ENCODE measurements at regions not wholly inside any gene's neighbourhood (a gene's known extent, or its start where the extent isn't known, plus 50 kb on each side); places are given as distances from the start of the nearest gene placed in this dataset.

DNA sequence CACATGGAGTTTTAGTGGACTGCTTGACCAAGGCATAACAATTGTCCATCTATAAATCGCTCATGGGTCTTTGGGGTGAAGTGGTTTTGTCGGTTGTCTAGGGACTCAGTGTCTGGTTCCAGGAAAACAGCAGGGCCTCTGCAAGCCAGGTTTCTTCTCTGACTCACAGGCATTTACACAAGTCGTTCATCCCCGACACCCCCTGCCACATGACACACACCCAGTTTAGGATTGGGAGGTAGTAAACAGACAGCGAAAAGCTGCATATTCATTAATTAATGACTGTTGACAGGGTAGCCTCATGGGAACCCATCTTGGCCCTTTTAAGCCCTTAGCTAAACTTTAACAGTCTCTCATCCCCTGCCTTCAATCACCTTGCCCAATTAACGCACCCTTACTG, 194.8 kb upstream of the ACVR2A start:
- Mint-ChIP-seq H3K4me3 (ENCODE audit: unreplicated experiment) (no peak overlapping the region), H3K9me3 (ENCODE audit: unreplicated experiment) (no peaks in the 10 kb centered on the region), H3K27me3 (ENCODE audit: insufficient read depth, unreplicated experiment) (no peaks in the 10 kb centered on the region), H3K36me3 (ENCODE audit: insufficient read depth, unreplicated experiment) (no peaks in the 10 kb centered on the region), H3K4me1 (ENCODE audit: insufficient read depth, unreplicated experiment) (peaks cover 8% of the 10 kb centered on the region), H3K27ac (ENCODE audit: low read depth, unreplicated experiment) (no peak overlapping the region)
- TF ChIP-seq, protein P1, sequence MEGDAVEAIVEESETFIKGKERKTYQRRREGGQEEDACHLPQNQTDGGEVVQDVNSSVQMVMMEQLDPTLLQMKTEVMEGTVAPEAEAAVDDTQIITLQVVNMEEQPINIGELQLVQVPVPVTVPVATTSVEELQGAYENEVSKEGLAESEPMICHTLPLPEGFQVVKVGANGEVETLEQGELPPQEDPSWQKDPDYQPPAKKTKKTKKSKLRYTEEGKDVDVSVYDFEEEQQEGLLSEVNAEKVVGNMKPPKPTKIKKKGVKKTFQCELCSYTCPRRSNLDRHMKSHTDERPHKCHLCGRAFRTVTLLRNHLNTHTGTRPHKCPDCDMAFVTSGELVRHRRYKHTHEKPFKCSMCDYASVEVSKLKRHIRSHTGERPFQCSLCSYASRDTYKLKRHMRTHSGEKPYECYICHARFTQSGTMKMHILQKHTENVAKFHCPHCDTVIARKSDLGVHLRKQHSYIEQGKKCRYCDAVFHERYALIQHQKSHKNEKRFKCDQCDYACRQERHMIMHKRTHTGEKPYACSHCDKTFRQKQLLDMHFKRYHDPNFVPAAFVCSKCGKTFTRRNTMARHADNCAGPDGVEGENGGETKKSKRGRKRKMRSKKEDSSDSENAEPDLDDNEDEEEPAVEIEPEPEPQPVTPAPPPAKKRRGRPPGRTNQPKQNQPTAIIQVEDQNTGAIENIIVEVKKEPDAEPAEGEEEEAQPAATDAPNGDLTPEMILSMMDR (IDR thresholded peaks at IDR 0.05; ENCODE audit: unreplicated experiment): no peak
- ChIA-PET CTCF (no interaction called here), POLR2A (no interaction called here)
- DNase-seq (ENCODE audit: unreplicated experiment): peak; percentile 38
- intact Hi-C loops (cut with micrococcal nuclease): no loop called here
- BruUV-seq (replicated peaks): no TSS peak

DNA sequence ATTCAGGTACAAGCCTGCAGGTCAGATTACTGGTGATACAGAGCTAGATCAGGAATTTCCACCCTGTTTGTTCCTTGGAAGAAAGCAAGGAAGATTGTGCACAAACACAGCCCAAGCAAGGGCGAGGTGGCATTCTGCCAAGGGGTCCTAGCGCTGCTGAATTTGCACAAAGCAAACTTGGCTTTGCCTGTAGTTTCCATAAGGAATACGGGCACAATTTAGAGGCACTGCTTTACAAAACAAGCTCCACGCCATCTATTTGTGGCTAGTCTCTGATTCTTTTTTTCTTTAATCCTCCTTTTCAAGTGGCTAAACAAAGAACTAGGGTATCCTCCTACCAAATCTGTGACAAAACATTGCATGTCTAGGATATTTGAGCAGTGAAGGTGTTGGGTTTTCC, 195.5 kb upstream of the ACVR2A start:
- POLR2A ChIA-PET: no interaction called here
- Mint-ChIP-seq H3K27ac (ENCODE audit: low read depth, unreplicated experiment) (no peak overlapping the region), H3K27me3 (ENCODE audit: insufficient read depth, unreplicated experiment) (no peaks in the 10 kb centered on the region), H3K9me3 (ENCODE audit: unreplicated experiment) (no peaks in the 10 kb centered on the region), H3K4me3 (ENCODE audit: unreplicated experiment) (no peak overlapping the region), H3K36me3 (ENCODE audit: insufficient read depth, unreplicated experiment) (no peaks in the 10 kb centered on the region), H3K4me1 (ENCODE audit: insufficient read depth, unreplicated experiment) (peaks cover 8% of the 10 kb centered on the region)
- intact Hi-C loops (cut with micrococcal nuclease): no loop called here
- CTCF ChIA-PET: no interaction called here
- TF ChIP-seq, protein P1 (IDR thresholded peaks at IDR 0.05; ENCODE audit: unreplicated experiment): no peak
- BruUV-seq (replicated peaks): no TSS peak
- no peak for DNase-seq (ENCODE audit: unreplicated experiment)

GRCh38 chr2:147648471-147648870, 196.4 kb upstream of the ACVR2A start:
- TF ChIP-seq, protein P1 (IDR thresholded peaks at IDR 0.05; ENCODE audit: unreplicated experiment): no peak
- Mint-ChIP-seq H3K27ac (ENCODE audit: low read depth, unreplicated experiment) (no peak overlapping the region), H3K9me3 (ENCODE audit: unreplicated experiment) (no peaks in the 10 kb centered on the region), H3K27me3 (ENCODE audit: insufficient read depth, unreplicated experiment) (no peaks in the 10 kb centered on the region), H3K36me3 (ENCODE audit: insufficient read depth, unreplicated experiment) (no peaks in the 10 kb centered on the region), H3K4me3 (ENCODE audit: unreplicated experiment) (no peak overlapping the region), H3K4me1 (ENCODE audit: insufficient read depth, unreplicated experiment) (peaks cover 8% of the 10 kb centered on the region)
- intact Hi-C loops (cut with micrococcal nuclease): no loop called here
- no TSS peak for BruUV-seq (replicated peaks)
- CTCF ChIA-PET: no interaction called here
- no peak for DNase-seq (ENCODE audit: unreplicated experiment)
- POLR2A ChIA-PET: interaction anchor here (0.5 kb wide), 1 partner anchor 12 kb away, joined by 3 read pairs; no protein-coding TSS in a partner anchor

- Mint-ChIP-seq H3K27ac (ENCODE audit: low read depth, unreplicated experiment) (no peak overlapping the region), H3K4me3 (ENCODE audit: unreplicated experiment) (no peak overlapping the region), H3K27me3 (ENCODE audit: insufficient read depth, unreplicated experiment) (no peaks in the 10 kb centered on the region), H3K9me3 (ENCODE audit: unreplicated experiment) (no peaks in the 10 kb centered on the region), H3K36me3 (ENCODE audit: insufficient read depth, unreplicated experiment) (no peaks in the 10 kb centered on the region), H3K4me1 (ENCODE audit: insufficient read depth, unreplicated experiment) (peaks cover 8% of the 10 kb centered on the region)
- TF ChIP-seq, protein P1 (IDR thresholded peaks at IDR 0.05; ENCODE audit: unreplicated experiment): no peak
- POLR2A ChIA-PET: no interaction called here
- CTCF ChIA-PET: no interaction called here
- intact Hi-C loops (cut with micrococcal nuclease): no loop called here
- DNase-seq (ENCODE audit: unreplicated experiment): no peak
- no TSS peak for BruUV-seq (replicated peaks)
These were observed 197.0 kb upstream of the ACVR2A start for GRCh38 chr2:147647816-147648215.

Data from MCF 10A (cell line).